ENCODE measurements at regions not wholly inside any gene's neighbourhood (a gene's known extent, or its start where the extent isn't known, plus 50 kb on each side); places are given as distances from the start of the nearest gene placed in this dataset.

- no peak for TF ChIP-seq EHF (CRISPR knock-in tag; IDR thresholded peaks at IDR 0.05)
- TF ChIP-seq RAD21 (conservative IDR thresholded peaks at IDR 0.05 in 1 of 2, IDR thresholded peaks at IDR 0.05 in 1 of 2), result no peak
- TF ChIP-seq CTCF (IDR thresholded peaks at IDR 0.05), result no peak
- TF ChIP-seq JUN (IDR thresholded peaks at IDR 0.05), result no peak
- no peak for TF ChIP-seq CEBPB (IDR thresholded peaks at IDR 0.05)
- TF ChIP-seq RARB (CRISPR knock-in tag; IDR thresholded peaks at IDR 0.05), result no peak
- TF ChIP-seq POLR2AphosphoS2 (conservative IDR thresholded peaks at IDR 0.05; ENCODE audit: low read length), result no peak
Observed at GRCh38 chr20:22944936-22945335, 90.2 kb upstream of the SSTR4 start.
